AG04450 (cell line): ENCODE measurements at regions not wholly inside any gene's neighbourhood (a gene's known extent, or its start where the extent isn't known, plus 50 kb on each side); places are given as distances from the start of the nearest gene placed in this dataset.

ENCODE experiments used
- CTCF ChIA-PET: fragments of 300-600, 350-600 bp; formaldehyde crosslinking; extraction: SDS; loops from one replicate; lab custom pipeline; 2022; ENCODE audit warnings: antibody characterized with exemption, inconsistent platforms; lab: Charles Lee
- POLR2A ChIA-PET: fragments of 350-600 bp; formaldehyde crosslinking; extraction: SDS; loops from one replicate; lab custom pipeline; 2021; ENCODE audit warnings: antibody characterized with exemption, inconsistent platforms; lab: Yijun Ruan, JAX
- DNase-seq: peaks from one replicate; pipeline ENCODE4 v3.0.0-alpha.2; 2011; ENCODE audit warnings: low read depth, low spot score
- H3K27ac ChIP-seq: one replicate; pipeline ENCODE4 v1.5.1; 2012; ENCODE audit warnings: low read depth, low read length, control low read depth
- H3K27me3 ChIP-seq: one replicate; pipeline ENCODE4 v1.6.0; 2012; ENCODE audit warnings: low read length; ENCODE audit not compliant: control insufficient read depth, insufficient read depth
- H3K4me3 ChIP-seq: 2 replicates; pipeline ENCODE4 v1.5.1; 2011; ENCODE audit warnings: mild to moderate bottlenecking, low read depth, low read length, control low read depth
- H3K9me3 ChIP-seq: 2 replicates; pipeline ENCODE4 v1.5.1; 2012; ENCODE audit warnings: low read length; ENCODE audit not compliant: control insufficient read depth, insufficient read depth
- TF ChIP-seq, protein P1 (sequence below): IDR thresholded peaks from 2 replicates; pipeline ENCODE4 v1.5.1; 2011; ENCODE audit warnings: low read depth, low read length, control low read depth, inconsistent platforms

DNA sequence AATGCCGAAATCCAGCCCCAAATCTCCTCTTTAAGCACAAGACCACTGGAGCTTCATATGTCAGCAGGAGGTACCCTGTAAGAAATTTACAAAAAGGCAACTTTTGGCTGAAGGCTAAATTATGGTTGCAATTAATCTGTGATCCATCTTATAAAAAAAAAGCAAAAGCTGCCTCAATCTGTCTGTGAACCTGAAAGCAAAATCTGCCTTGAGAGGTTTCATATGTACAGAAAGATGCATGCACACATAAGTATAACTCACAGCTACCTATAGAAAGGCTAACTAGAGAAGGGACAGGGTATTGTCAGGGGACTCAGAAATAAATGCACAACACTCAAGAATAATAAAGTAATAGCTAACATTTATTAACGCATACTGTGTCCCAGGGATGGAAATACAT, 964.2 kb upstream of the ADGRL2 start:
- Histone ChIP-seq H3K27ac (no peak overlapping the region), H3K27me3 (no peaks in the 10 kb centered on the region), H3K9me3 (no peaks in the 10 kb centered on the region), H3K4me3 (no peak overlapping the region)
- TF ChIP-seq, protein P1, sequence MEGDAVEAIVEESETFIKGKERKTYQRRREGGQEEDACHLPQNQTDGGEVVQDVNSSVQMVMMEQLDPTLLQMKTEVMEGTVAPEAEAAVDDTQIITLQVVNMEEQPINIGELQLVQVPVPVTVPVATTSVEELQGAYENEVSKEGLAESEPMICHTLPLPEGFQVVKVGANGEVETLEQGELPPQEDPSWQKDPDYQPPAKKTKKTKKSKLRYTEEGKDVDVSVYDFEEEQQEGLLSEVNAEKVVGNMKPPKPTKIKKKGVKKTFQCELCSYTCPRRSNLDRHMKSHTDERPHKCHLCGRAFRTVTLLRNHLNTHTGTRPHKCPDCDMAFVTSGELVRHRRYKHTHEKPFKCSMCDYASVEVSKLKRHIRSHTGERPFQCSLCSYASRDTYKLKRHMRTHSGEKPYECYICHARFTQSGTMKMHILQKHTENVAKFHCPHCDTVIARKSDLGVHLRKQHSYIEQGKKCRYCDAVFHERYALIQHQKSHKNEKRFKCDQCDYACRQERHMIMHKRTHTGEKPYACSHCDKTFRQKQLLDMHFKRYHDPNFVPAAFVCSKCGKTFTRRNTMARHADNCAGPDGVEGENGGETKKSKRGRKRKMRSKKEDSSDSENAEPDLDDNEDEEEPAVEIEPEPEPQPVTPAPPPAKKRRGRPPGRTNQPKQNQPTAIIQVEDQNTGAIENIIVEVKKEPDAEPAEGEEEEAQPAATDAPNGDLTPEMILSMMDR = no peak
- ChIA-PET CTCF (no interaction called here), POLR2A (no interaction called here)
- DNase-seq = no peak

DNA sequence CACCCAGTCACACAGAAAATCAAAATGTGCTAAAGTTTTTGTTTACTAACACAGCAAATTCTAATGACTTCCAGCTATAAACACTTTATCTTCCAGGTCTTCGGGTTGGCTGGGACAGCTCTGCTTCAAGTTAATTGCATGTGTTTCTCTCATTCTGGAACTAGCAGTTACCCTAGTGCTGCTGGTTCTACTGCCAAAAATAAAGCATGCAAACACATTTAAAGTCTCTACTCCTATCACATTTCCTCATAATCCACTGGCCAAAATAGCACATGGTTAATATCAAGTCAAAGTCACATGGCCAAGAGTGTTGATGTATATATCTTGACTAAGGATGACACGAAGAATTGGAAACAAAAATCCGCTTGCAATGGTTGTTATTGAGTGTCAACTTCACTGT, 973.1 kb upstream of the ADGRL2 start:
- POLR2A ChIA-PET = no interaction called here
- no peak for DNase-seq
- Histone ChIP-seq H3K27me3 (no peaks in the 10 kb centered on the region), H3K9me3 (no peaks in the 10 kb centered on the region), H3K4me3 (no peak overlapping the region), H3K27ac (no peak overlapping the region)
- TF ChIP-seq, protein P1 = no peak
- CTCF ChIA-PET = no interaction called here

DNA sequence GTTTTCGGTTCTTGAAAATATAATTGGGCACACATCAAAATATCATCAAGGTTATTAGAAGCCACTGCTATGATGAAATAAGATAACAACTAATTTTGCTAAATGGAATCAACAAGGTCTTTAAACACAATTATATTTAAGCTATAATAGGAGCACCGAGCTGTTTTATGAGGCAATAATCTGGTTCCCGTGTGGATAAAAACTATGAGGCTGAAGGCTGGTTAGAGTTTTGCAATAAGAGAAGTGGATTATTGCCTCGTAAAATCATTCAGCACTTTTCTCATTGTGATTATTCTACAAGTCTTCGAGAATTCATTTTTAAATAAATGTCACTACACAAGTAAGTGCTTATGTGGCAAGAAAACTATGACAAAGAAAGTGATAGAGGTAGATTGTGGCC, 975.7 kb upstream of the ADGRL2 start:
- TF ChIP-seq, protein P1 = no peak
- ChIA-PET POLR2A (no interaction called here), CTCF (interaction anchor here (0.6 kb wide), 1 partner anchor 1027 kb away, joined by 3 read pairs; no protein-coding TSS in a partner anchor)
- Histone ChIP-seq H3K27me3 (no peaks in the 10 kb centered on the region), H3K4me3 (no peak overlapping the region), H3K9me3 (no peaks in the 10 kb centered on the region), H3K27ac (no peak overlapping the region)
- no peak for DNase-seq

- Histone ChIP-seq H3K9me3 (no peaks in the 10 kb centered on the region), H3K4me3 (no peak overlapping the region), H3K27me3 (no peaks in the 10 kb centered on the region), H3K27ac (no peak overlapping the region)
- CTCF ChIA-PET = no interaction called here
- no peak for DNase-seq
- TF ChIP-seq, protein P1 = no peak
- POLR2A ChIA-PET = no interaction called here
Observed at GRCh38 chr1:80818211-80818610, 982.5 kb upstream of the ADGRL2 start.

GRCh38 chr1:80807981-80808380, 992.8 kb upstream of the ADGRL2 start:
- no peak for DNase-seq
- POLR2A ChIA-PET = no interaction called here
- TF ChIP-seq, protein P1 = no peak

More at GRCh38 chr1:80807981-80808380, 992.8 kb upstream of the ADGRL2 start:
- no peak overlapping the region for H3K4me3 ChIP-seq
- H3K27ac ChIP-seq = no peak overlapping the region
- H3K27me3 ChIP-seq = no peaks in the 10 kb centered on the region
- no peaks in the 10 kb centered on the region for H3K9me3 ChIP-seq
- CTCF ChIA-PET = no interaction called here
